KMS-11 (cell line): ENCODE measurements at regions not wholly inside any gene's neighbourhood (a gene's known extent, or its start where the extent isn't known, plus 50 kb on each side); places are given as distances from the start of the nearest gene placed in this dataset.
"Not testable (repeated sequence)": the region's sequence is repeated elsewhere in the genome, so short reads cannot be mapped to it uniquely, and the experiment has no call there.

Experiments used
- H2AFZ ChIP-seq: fragments of 200-600 bp; sonication (generic); 2 replicates; pipeline ENCODE4 v1.6.1; 2016; ENCODE audit warnings: antibody characterized with exemption, mixed run types, low read depth
- H3K27ac ChIP-seq: fragments of 200-600 bp; sonication (generic); 2 replicates; pipeline ENCODE4 v1.6.1; 2016; ENCODE audit warnings: mild to moderate bottlenecking, mixed run types
- H3K27me3 ChIP-seq: fragments of 200-600 bp; sonication (generic); 2 replicates; pipeline ENCODE4 v1.6.1; 2017; ENCODE audit warnings: mild to moderate bottlenecking, low read depth, mixed run types, moderate library complexity; ENCODE audit not compliant: insufficient read depth
- H3K36me3 ChIP-seq: fragments of 200-600 bp; sonication (generic); 2 replicates; pipeline ENCODE4 v1.6.1; 2017; ENCODE audit warnings: mild to moderate bottlenecking, mixed run types; ENCODE audit not compliant: insufficient read depth
- H3K4me1 ChIP-seq: fragments of 200-600 bp; sonication (generic); 2 replicates; pipeline ENCODE4 v1.6.1; 2016; ENCODE audit warnings: mild to moderate bottlenecking, low read depth, mixed run types; ENCODE audit not compliant: poor library complexity, severe bottlenecking
- H3K4me2 ChIP-seq: fragments of 200-600 bp; sonication (generic); 2 replicates; pipeline ENCODE4 v1.7.0; 2016; ENCODE audit warnings: mild to moderate bottlenecking, mixed run types
- H3K4me3 ChIP-seq: fragments of 200-600 bp; sonication (generic); IDR thresholded peaks from 2 replicates; pipeline ENCODE4 v1.6.1; 2017; ENCODE audit warnings: low read depth, low read length, mixed read lengths; ENCODE audit not compliant: insufficient read depth
- H3K79me2 ChIP-seq: fragments of 200-600 bp; sonication (generic); 2 replicates; pipeline ENCODE4 v1.6.1; 2016; ENCODE audit warnings: low read depth, mixed run types; ENCODE audit not compliant: insufficient read depth
- H3K9ac ChIP-seq: fragments of 200-600 bp; sonication (generic); 2 replicates; pipeline ENCODE4 v1.6.1; 2016; ENCODE audit warnings: mild to moderate bottlenecking, mixed run types
- H4K20me1 ChIP-seq: fragments of 200-600 bp; sonication (generic); 2 replicates; pipeline ENCODE4 v1.6.1; 2016; ENCODE audit warnings: mild to moderate bottlenecking, mixed run types; ENCODE audit not compliant: insufficient read depth

DNA sequence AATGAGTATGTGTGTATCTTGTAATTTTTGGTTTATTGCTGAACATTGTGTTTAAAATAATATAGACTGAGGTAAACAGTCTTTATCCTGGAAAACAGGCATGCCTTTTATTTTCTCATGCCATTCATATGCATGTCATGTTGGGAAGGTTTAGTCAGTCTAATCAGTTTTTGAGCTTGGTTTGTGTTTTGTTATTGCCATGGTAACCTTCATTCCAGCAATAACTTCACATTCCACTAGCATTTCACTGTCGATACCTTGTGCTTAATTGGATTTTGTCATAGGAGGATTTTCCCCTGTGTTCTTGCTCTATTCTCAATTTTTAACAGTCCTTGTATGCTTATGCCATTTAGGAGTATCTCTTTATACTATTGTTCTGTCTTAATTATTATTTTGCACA, 140.4 kb downstream of the SPDYE17 start:
- H3K36me3 ChIP-seq, H3K79me2 ChIP-seq, H3K4me2 ChIP-seq, H3K27me3 ChIP-seq, H3K27ac ChIP-seq, H3K9ac ChIP-seq, H4K20me1 ChIP-seq, H3K4me1 ChIP-seq, H3K4me3 ChIP-seq, H2AFZ ChIP-seq: not testable (repeated sequence)

DNA sequence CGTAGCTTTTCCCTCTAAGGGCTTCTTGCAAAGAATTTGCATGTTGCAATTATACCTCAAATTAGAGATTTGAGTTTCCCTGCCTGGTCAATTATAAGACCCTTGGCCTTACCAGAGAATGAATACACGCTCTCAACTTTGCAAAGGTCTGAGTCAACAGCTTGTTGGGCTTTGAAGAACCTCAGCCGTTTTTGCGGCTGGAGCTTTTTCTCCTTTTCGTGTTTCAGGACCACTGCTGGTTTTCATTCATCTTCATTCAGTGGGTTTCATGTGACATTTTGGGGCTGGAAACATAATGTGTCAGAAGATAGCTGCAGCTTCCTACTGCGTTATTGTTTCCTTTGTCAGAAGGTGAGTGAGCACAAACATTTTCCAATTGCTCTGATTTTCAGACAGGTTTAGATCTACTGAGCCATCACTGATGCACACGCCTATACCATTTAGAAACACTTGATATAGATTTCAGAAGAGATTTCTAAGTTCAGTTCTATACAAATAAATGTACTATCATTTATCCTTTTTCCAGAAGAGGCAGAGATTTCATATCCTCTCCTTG, 152.3 kb downstream of the SPDYE17 start:
- not testable (repeated sequence) for H3K9ac ChIP-seq, H3K79me2 ChIP-seq, H3K27me3 ChIP-seq, H3K4me2 ChIP-seq, H3K4me3 ChIP-seq, H2AFZ ChIP-seq, H4K20me1 ChIP-seq, H3K36me3 ChIP-seq, H3K4me1 ChIP-seq
- H3K27ac ChIP-seq: peak overlapping the region; percentile 47

DNA sequence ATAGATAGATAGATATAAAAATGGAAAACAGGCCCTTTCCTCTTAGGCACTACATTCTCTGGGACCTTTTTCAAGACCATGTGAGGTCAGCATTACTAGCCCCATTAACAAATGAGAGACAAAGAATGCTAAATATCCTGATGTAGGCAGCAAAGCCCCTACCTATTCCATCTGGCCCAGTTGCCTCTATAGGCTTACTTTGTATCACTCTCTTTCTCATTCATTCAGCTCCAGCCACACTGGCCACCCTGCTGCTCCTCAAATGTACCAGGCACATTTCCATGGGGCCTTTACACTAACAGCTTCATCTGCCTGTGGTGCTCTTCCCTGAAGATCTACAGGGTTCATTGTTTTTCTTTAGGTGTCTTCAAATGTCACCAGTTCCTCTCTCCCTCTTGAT, 156.4 kb downstream of the SPDYE17 start:
- H4K20me1 ChIP-seq, H3K4me1 ChIP-seq, H3K27me3 ChIP-seq, H3K4me3 ChIP-seq, H3K27ac ChIP-seq, H3K36me3 ChIP-seq, H3K4me2 ChIP-seq, H3K9ac ChIP-seq, H3K79me2 ChIP-seq, H2AFZ ChIP-seq: not testable (repeated sequence)

DNA sequence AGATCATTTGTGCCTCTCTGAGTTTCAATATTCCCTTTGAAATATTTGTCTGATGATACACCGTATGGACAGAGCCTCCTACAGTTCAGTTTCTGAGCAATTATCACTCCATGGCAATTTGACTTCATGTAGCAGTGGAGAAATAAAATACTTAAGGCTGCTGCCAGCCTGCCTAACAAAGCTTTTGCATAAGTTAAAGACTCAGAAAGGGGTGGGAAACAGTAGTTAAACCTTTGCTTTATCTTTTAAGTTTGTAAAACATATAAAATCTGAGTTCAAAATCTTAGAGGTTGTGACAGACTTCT, 161.7 kb downstream of the SPDYE17 start:
- not testable (repeated sequence) for H3K27ac ChIP-seq, H3K4me2 ChIP-seq, H3K79me2 ChIP-seq, H3K36me3 ChIP-seq, H3K4me1 ChIP-seq, H3K9ac ChIP-seq, H3K27me3 ChIP-seq, H4K20me1 ChIP-seq, H3K4me3 ChIP-seq, H2AFZ ChIP-seq

DNA sequence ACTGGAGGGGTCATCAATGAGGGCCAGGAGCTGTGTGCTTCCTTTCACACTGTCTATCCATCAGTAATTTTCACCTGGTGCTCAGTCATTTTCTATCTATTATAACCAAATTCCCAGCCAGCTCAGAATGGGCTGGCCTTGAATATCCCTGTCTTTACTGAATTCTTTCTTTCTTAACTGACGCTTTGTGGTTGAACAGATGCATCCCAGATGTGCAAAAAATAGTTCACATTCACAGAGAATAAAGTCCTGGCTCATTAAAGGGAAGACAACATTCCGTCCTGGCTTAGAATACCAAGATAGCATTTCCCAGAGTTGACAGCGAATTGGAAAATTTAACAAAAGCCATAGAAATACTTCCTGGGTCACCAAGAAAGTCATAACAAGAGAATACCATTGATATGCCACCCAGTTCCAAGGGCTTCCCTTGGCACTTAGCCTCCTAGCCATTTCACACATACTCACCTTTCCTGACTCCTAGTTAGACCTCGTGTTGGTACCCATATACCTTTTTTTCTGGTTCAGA, 164.7 kb downstream of the SPDYE17 start:
- H3K27me3 ChIP-seq, H4K20me1 ChIP-seq, H3K9ac ChIP-seq, H3K36me3 ChIP-seq, H3K4me2 ChIP-seq, H3K27ac ChIP-seq, H3K4me3 ChIP-seq, H3K79me2 ChIP-seq, H2AFZ ChIP-seq: not testable (repeated sequence)
- H3K4me1 ChIP-seq: peaks cover 22% of the 10 kb centered on the region

DNA sequence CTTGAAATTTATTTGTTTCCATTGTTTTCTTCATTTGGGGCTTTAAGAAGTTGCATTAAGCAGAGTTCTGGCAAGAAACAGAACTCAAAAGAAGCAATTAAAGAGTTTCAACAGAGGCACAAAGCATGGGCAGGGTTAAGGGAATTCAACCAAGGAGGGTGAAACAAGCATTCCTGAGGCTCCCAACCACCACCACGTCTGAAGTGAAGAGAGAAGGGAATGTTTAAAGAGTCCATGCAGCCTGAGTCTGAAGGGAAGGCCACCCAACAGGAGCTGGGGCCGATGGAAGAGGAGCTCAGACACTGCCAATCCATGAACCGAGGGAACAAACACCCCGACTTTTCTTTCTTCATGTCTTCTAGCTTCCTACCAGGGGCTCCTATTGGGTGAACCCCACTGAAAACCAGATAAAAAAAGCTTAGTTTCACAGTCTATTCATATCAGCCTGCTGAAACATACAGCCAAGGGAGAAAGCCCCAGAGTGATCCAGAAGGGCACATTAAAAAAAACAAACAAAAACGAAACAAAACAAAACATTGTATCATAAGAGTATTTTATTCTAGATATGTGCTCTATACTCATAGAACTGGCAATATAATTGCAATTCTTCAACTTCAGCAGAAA, 168.9 kb downstream of the SPDYE17 start:
- H3K9ac ChIP-seq, H3K4me3 ChIP-seq, H3K79me2 ChIP-seq, H3K27me3 ChIP-seq, H3K36me3 ChIP-seq, H4K20me1 ChIP-seq: not testable (repeated sequence)
- H3K4me2 ChIP-seq: peak overlapping the region; percentile 83
- peak overlapping the region; percentile 7; the same call in 1 of the 2 replicates for H2AFZ ChIP-seq
- peak overlapping the region; percentile 79; the same call in 1 of the 2 replicates for H3K27ac ChIP-seq
- peaks cover 57% of the 10 kb centered on the region for H3K4me1 ChIP-seq

DNA sequence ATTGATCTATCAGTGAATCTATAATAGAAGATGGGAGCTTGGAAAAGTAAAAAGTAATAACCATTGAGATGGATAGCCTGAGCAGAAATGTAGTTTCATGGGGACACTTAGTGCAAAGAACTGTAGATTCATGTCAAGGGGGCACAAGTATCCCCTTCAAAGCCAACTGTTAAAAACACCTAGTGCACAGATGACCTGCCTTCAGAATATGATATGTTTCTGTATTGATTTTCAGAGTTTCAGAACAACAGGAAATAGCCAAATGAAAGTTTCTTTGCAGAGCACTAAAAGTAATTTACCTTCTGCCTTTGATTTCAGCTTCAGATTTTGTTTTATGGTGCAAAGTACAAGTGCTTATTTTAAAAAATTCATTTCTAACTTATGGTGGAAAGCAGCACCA, 169.9 kb downstream of the SPDYE17 start:
- H4K20me1 ChIP-seq, H3K79me2 ChIP-seq, H3K36me3 ChIP-seq, H3K4me3 ChIP-seq, H3K27me3 ChIP-seq: not testable (repeated sequence)
- H3K9ac ChIP-seq: peak overlapping the region; percentile 32; the same call in 1 of the 2 replicates
- H3K27ac ChIP-seq: peak overlapping the region; percentile 79
- peak overlapping the region; percentile 83 for H3K4me2 ChIP-seq
- peak overlapping the region; percentile 15; the same call in 1 of the 2 replicates for H2AFZ ChIP-seq
- H3K4me1 ChIP-seq: peaks cover 57% of the 10 kb centered on the region

DNA sequence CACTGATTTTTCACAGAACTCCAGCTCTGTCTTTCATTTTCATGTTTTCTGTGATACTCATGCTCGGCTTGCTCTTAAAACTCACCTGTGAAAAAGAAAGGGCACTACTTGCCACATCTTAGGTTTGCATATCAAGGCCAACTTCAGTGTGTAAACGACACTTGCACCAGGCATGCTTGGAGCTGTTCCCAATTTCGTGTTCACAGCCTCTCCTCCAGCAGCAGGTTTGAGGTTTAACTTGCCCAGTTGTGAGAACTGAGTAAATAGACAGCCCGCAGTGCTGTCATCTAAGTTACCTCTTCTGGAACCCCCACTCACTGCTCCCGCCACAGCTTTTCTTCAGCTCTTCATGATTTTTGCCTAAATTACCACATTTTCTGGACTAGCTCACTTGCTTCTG, 172.2 kb downstream of the SPDYE17 start:
- Histone ChIP-seq H3K27ac (peak overlapping the region; percentile 53), H3K4me1 (peaks cover 57% of the 10 kb centered on the region), H3K4me2 (peak overlapping the region; percentile 58), H2AFZ (peak overlapping the region; percentile 44; the same call in 1 of the 2 replicates)
- not testable (repeated sequence) for H3K9ac ChIP-seq, H3K36me3 ChIP-seq, H3K79me2 ChIP-seq, H4K20me1 ChIP-seq, H3K4me3 ChIP-seq, H3K27me3 ChIP-seq

DNA sequence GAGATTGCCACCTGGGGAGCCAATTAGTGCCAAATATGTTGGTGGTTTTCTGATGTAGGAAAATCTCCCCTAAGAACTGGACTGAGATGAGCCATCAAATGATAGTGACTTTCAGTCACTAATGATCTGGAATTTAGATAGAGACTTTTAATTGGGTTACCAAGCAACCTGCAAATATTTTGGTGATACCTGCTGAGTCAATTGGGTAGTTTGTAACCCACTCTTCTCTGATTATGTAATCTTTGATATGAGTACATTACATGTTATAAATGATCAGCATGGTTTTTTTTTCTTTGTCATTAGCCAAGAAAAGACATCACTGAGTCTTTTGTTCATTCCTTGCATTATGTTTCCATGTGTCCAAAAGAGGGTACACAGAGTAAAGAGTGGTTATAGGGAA, 177.5 kb downstream of the SPDYE17 start:
- not testable (repeated sequence) for H3K4me2 ChIP-seq, H4K20me1 ChIP-seq, H3K27ac ChIP-seq, H3K36me3 ChIP-seq, H3K27me3 ChIP-seq, H3K4me3 ChIP-seq, H3K9ac ChIP-seq, H2AFZ ChIP-seq, H3K79me2 ChIP-seq
- peaks cover 33% of the 10 kb centered on the region for H3K4me1 ChIP-seq

DNA sequence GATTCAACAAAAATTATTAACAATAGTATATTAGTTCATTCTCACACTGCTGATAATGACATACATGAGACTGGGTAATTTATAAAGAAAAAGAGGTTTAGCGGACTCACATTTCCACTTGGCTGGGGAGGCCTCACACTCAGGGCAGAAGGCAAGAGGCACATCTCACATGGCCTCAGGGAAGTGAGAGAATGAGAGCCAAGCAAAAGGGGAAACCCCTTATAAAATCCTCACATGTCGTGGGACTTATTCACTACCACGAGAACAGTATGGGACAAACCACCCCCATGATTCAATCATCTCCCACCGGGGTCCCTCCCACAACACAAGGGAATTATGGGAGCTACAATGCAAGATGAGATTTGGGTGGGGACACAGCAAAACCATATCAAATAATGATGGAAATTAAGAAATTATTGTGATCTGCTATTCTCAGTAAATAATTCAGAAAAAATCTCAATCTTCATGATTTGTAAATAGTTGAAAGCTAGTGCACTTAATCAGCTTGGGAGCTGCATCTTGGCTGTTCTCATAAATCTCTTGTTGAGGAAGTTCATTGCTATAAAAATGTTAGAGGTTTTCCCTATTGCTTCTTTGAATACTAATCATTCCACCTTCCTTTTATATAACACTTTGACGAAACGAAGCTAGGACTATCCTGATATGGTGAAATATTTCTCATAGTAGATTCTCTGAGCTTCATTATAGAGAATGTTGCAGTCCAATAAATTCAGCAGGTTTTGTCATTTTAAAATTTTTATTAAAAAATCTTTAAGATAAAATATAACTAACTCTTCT, 179.2 kb downstream of the SPDYE17 start:
- not testable (repeated sequence) for H3K4me3 ChIP-seq, H4K20me1 ChIP-seq, H3K79me2 ChIP-seq, H3K27ac ChIP-seq, H2AFZ ChIP-seq, H3K27me3 ChIP-seq, H3K36me3 ChIP-seq, H3K4me2 ChIP-seq, H3K9ac ChIP-seq
- H3K4me1 ChIP-seq: peaks cover 23% of the 10 kb centered on the region
